ENCODE measurements at regions not wholly inside any gene's neighbourhood (a gene's known extent, or its start where the extent isn't known, plus 50 kb on each side); places are given as distances from the start of the nearest gene placed in this dataset.

DNA sequence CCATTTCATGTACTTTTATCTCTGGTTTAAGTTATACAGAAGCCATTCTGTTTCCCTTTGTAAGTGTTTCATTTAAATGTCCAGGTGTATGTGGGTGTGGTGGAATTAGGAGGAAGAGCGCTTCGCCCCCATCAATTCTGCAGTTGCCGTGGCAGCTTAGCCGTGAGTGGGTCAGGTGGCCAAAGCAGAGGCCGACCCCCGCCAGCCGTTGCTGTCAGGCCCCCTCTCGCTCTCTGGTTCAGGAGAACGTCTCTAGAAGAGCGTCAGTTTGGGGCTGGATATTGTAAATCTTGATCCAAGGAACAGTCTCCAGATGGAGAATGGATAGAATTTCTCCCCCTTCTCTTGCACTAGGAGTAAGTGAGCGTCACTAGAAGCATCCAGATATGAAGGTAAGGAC lies 367.4 kb downstream of the FOXA2 start:
- DNase-seq, result no peak

DNA sequence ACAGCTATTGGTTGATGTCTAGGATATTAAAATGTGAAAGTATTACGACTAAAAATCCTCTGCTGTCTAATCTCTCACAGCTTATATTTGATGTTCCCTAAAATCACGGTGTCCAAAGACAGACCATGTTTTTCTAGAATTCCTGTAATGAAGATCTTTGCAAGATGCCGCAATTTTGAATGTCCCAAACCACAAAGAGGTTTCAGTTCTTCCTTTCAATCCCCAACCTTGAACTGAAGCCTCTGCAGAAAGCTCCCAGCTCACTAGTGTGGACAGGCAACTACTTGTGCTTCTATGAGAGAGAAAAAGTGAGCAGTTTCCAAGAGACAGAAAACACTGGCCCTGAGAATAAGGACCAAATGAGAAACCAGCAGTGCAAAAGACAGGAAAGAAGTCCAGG lies 370.1 kb downstream of the FOXA2 start:
- DNase-seq, result no peak

DNA sequence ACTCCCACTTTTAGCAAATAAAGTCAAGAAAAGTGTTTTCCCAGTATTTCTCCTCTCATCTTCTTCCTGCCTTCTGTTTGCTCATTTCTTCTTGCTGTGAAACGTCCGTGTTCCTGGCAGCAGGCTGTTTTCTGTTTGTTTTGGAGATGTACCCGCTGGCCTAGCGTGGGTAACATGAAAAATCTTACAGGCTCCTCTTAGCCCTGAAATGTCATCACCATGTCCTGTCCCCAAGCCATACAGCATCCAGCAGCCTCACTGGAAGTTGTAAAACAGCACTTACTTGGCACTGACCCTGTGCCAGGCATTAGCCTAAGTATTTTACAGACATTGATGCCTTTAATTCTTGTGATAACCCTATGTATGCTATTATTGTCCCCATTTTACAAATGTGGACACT lies 371.1 kb downstream of the FOXA2 start:
- DNase-seq, result no peak

DNA sequence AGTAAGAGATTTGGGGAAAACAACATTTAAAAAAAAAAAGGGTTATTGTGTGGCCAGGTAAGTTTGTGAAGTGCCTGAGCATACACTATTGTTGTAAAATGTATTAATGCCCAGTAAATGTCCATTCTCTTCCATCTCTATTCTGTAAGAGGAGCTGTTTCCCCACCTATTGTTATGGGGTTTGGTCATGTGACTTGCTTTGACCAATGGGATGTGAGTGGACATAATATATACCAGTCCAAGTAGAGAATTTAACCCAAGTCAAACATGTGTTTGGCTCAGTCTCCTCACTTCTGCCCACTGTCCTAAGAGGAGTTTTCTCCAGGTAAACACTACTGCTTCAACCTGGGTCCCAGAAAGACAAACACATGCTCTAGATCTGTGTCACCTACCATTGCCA lies 377.1 kb downstream of the FOXA2 start:
- DNase-seq, result no peak

DNA sequence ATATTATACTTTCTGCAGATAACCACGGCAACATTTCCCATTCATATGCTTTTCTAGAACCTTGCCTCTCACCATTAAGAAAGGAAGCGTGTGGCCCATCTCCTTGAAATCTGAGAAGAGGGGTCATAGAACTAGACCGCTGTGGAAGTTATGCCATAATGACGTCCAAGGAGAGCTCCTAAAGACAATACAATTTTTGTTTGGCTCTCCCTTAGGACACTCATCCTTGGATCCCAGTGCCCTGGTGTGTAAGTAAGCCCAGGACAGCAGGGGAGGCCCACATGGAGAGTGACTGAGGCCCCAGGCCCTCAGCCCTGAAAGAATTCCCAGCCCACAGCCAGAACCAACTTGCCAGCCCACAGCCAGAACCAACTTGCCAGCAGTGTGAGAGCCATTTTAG lies 379.6 kb downstream of the FOXA2 start:
- DNase-seq, result no peak

DNA sequence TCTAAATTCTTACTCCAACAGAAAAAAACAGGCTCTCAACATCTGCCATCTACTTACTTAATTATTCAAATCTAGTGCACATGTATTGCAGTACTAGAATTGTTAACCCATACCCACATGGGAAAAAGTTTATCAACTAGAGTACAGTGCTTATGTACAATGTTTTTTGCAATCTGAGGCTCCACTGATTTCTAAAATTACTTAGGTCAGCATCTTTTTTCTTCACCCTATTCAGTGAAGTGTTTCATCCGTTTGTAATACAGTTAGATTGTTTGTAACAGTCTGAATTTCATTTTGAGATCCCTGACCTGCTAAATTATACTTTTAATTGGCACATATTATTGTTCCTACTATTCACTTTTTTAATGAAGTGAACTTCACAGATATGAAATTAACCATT lies 402.2 kb downstream of the FOXA2 start:
- DNase-seq, result no peak

DNA sequence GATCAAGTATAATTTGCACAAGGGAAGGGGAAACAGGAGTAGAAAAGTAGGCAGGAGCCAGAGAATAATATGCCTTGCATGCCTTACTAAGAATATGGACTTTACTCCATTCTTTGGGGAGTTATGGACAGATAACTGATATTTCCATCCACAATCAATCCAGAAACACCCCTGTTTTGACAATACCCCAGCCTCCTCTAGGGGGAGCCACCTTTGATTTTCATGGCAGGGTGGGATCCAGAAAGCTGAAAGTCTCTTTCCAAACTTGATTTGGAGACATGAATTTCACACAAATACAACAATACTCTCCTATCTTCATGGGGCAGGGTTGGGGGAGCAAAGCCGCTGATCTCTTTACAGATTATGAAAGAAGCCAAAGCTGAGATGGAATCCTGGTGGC lies 404.1 kb downstream of the FOXA2 start:
- no peak for DNase-seq

DNA sequence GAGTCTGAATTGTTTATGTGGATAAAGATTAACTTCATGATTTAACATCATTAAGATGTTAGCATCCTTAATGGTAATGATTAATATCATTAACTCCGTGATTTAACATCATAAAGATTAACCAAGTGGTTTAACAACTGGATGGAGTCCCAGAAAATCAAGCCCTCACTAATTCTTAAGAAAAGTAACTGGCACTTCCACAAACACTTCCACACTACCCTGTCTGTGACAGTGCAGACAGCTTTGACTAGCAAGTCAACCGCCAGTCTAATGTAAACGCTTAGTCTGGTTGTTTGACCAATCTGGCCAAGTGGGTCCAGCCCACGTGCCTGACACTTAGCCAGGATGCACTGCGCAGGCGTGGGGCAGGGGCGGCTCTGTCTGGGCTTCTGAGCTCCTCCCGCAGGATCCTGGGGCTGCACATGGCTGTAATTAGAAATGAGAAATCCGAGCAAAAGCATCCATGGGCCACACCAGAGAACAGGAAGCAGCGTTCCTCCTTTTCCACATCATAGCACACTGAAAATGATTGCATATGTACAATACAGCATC lies 424.2 kb downstream of the FOXA2 start:
- no peak for DNase-seq

DNA sequence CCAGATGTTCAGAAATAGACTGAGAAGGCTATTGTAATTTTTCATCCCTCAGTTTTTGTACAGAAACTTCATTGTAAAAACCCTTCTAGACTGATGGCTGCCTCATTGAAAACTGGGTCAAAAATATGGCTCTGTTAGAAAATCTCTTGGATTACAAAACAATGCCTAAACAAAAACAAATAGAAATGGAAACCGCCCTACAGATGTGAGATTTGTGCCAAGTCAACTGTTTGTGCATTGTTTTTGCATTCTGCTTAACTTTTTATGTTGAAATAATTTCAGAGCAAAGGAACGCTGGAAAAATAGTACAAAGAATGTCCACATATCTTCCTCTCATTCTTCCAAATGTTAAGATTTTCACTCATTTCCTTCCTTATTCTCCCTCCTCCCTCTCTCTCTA lies 425.1 kb downstream of the FOXA2 start:
- no peak for DNase-seq

DNA sequence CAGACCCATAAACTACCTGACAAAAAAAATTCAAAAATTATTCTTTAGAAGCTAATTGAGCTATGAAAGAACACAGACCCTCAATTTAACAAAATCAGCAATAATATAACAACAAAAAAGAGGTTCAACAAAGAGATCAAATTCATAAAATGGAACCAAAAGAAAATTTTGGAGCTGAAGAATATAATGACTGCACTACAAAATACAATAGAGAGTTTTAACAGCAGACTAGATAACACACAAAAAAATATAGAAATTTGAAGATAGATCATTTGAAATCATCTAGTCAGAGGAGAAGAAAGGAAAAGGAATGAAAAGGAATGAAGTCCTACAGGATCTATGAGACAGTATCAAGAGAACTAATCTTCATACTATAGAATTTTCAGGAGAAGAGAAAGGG lies 422.1 kb downstream of the PAX1 start:
- no peak for DNase-seq

DNA sequence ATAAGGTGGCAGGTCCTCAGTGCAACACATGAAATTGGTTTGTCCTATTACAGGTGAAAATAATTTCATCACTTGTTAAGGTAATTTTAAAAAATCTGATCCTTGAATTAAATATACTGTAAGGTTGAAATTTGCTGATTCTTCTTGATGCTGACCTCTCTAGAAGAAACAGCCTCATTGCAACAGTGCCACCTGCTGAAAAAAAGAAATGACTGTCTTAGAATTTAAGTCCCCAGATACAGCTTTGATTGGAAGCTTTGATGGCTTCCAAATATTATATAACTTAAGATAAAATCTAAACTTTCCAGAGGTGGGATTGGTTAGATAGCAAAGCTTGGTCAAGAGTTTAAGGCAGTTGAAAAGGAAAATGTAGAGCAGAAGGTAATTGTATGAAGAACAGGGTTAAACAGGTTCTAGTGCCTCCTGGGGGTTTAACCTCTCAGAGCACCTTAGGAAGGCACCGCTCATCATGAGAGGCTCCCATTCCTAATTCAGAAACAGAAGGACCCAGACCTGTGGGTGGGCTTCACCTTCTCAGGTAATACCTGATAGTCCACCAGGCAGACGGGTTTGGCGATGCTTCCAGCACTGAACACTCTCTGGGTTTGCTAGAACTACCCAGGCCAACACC lies 401.0 kb downstream of the PAX1 start:
- no peak for DNase-seq

DNA sequence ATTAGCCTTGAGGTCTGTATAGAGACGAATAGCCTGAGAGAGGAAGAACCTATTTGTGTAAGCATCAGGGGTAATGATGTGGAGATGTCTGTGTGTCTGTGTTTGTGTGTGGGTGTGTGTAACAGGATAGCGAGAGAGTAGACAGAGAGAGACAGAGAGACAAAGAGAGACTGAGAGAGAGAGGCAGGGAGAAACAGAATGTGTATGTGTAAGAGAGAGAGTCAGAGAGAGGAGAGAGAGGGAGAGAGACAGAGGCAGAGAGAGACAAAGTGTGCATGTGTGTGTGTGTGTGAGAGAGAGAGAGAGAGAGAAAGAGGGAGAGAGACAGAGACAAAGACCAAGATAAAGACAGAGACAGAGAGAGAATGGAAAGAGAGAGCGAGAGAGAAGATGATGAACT lies 396.1 kb downstream of the PAX1 start:
- DNase-seq, result no peak

DNA sequence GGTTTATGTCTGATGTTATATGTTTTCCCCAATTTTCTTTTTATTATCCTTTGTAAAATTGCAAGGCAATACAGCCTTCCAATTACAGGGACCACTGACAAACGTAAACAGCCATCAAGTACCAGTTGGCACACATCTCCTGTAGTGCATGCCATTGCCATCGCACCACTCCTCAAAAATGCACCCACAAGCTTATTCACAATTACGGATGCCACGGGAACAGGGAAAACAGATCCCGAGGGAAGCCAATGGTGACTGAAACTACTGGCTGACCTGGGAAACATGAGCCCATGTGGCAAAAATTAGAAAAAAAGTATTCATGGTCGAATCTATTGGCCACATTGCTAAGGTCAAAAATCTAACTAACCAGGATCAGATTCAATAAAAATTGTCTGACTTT lies 395.2 kb downstream of the PAX1 start:
- no peak for DNase-seq

DNA sequence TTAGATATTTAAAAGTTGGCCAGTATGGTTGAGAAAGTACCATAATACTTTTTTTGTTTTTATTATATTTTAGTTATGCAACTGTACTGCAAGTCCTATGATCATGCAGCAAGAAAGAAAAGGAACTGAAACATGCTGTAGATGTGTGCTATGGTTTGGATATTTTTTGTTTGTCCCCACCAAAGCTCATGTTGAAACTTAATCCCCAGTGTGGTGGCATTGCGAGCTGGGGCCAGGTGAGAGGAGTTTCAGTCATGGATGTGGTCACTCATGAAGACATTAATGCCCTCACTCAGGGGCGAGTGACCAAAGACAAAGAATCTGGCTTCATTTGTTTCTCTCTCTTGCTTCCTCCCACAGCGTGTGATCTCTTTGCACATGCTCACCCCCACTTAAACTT lies 393.9 kb downstream of the PAX1 start:
- DNase-seq, result no peak

DNA sequence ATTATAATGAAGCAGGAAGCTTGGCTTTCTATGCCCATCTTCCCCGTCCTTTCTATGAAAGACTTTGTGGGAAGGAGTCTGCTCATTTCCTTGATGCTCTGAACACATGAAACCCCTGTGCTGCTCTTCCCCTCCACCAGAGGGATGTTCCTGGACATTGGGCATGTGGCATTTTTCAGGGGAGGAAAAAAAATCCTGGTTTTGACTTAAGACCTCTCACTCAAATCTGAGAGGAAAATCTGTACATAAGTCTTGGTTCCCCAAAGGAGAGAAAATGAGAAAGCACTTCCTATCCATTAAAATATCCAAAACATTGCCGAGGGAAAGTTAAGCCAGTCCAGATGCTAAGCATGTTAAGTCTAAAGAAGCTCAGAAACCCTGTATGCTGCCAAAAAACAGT lies 393.0 kb downstream of the PAX1 start:
- no peak for DNase-seq

DNA sequence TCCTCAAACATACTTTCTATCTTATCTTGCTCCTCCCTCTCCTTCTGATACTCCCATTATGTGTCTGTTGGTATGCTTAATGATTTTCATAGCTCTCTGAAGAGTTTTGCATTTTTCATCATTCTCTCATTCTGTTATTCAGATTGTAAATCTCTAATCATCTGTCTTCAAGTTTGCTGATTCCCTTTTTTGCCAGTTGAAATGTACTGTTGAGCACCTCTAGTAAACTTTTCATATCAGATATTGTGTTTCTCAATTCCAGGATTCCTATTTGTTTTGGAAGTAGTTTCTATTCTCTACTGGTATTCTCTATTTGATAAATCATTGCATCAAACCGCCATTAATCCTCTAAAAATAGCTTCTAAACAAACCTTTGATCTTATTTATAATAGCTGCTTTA lies 387.7 kb downstream of the PAX1 start:
- no peak for DNase-seq

DNA sequence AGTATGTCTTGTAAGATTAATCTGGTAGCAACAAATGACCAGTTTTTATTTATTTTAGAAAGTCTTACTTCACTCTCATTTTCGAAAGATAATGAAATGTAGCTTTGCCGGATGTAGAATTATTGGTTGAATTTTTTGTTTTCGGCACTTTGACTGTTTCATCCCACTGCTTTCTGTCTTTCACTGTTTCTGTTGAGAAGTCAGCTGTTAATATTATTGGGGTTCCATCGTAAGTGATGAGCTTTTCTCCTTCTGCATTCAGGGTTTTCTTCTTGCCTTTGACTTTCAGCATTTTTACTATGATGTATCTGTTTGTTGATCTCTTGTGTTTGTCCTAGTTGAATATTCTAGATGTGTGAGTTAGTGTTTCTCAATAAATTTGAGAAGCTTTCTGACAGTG lies 383.4 kb downstream of the PAX1 start:
- DNase-seq, result no peak

DNA sequence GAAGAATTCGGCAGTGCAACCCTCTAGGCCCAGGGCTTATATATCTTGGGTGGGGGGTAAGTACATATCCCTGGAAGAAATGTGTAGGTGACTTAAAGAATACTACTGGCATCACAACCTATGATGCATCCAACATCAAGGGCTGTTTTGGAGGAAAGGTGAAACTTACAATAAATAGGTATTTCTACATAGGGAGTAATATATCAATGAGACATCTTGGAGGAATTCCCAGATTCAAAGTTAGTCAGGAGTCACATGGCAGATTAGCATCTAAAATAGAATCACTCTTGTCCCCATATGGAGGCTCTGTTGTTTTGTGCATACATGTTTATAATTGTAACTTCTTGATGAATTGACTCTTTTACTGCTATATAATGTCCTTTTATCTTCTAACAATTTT lies 375.5 kb downstream of the PAX1 start:
- DNase-seq, result no peak

DNA sequence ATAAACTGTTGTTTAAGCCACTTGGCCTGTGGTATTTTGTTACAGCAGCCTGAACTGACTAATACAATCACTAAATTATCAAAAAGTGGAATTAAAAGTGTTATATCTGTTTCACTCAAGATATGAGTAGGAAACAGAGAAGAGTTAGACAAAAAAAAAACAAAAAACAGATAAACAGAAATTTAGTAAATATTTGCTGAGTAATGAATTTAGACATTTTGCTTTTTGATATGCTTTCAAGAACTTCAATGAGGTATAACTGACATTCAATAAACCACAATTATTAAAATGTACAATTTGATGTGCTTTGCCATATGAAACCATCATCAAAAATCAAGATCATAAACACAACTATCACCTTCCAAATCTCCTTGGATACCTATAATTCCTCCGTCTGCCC lies 369.2 kb downstream of the PAX1 start:
- no peak for DNase-seq

DNA sequence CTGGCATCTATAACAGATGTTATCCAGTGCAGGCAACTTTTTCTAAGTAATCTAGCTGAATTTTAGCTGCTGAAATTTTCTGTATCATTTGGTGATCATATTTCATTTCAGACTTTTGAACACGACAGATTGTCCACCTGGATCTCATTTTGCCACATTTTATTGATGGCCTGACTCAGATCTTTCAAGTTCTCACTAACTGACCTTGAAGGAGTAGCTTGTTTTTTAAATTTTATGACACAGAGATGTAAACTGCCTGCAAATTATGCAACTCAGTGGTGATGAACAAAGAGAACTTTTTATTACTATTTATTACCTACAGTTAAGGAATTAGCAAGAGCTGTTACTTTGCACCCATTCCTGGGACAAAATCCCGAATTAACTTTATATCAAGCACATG lies 366.4 kb downstream of the PAX1 start:
- no peak for DNase-seq

DNA sequence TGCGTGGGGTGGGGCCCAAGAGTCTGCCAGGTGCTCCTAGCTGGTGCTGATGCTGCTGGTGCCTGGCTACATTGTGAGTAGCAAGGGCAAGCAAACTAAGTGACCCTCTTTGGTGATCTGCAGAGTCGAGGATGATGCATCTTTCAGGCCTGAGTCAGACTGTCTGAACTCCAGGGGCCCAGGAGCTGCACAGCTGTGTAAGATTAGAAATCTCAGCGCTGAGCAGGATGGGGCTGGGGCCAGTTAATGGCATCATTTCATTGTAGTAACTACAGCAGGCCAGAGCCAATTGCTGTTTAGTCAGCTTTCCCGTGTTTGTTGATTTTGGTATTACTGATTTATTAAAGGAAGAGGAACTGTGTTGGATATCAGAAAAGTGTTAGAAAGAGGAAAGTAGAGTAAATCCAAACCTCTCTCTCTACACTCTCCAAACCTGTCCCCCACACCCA lies 365.2 kb downstream of the PAX1 start:
- no peak for DNase-seq

DNA sequence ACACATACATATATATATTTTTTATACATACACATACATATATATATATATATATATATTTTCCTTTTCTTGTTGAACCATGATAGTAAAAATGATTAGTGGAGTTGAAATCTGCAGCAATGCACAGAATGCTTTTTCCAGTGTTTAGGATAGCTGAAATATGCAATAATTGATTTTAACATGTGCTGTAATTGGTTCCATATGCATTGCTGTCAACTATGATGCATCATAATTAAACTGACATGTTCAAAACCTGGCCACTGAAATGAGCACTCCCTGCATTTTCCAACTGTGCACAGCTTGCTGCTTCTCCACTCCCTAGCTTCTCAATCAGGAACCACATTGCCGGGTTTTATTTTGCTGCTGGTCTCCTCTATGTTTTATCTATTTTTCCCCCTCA lies 358.3 kb downstream of the PAX1 start:
- DNase-seq, result no peak

DNA sequence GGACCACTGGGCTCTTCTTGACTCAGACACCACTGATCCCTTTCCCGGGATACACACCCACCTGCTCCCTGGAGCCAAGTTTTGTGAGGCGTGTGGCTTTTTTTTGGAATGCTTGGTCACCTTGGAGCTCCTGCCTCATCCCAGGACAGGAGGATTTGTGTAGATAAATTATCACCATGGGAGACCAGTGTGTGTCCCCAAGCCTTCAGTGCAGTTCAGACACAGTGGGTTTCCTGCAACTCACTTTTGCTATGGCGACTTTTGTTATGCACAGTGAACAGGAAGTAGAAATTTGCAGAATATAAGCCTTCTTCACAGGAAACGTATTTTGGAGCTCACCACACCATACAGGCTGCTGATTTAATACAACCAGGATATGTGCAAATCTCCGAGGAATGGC lies 357.4 kb downstream of the PAX1 start:
- DNase-seq, result no peak

DNA sequence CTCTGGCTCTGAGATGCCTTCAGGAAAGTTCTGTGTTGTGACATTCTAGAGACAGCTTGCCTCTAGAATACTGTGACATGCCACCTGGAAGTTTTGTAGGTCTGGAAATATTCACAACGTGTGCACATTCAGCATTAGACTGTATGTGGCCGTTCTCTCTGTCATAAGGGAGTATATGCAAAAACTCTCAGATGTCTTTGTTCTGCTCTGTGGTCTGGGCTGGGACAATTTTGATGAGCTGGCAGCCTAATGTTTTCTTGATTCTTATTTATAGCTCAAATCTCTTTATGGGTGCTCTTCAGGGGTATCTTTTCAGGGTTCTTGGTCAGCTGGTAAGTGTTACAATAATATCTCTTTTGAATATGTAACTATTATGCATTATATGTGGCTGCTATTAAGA lies 355.1 kb downstream of the PAX1 start:
- no peak for DNase-seq

DNA sequence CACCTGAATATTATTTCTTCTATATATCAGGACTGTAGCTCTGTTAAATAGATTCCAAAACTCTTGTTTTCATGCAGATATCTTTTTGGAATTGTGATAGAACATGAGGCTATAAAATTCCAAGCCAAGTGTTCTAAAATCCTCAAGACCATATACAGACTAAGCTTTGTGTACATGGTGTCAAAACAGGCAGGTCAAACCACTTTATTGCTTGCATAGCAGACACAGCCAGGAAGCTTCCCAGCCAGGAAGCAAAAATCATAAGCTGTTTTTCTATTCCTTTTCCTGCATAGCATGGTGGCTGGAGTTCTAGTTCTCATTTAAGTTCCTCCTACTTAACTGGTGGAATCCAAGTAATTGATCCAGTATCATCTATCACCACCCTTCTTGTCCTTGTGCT lies 353.3 kb downstream of the PAX1 start:
- no peak for DNase-seq

DNA sequence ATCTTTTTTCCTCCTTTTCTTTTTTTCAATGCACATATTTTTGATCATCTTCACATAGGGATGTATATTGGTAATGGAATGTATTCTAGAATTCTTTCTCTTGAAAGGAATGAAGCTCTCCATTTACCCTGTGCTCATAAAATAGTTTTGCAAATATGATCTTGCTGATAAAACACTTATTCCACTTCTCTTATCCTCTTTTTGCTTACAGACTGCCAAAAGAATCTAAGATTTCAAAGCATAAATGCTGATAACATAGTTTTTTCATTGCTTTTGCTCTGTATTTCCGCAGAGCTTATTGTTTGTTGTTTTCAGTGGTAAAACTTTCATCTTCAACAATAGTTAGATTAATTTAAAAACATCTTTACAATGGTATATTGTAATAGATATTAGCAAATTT lies 350.5 kb downstream of the PAX1 start:
- DNase-seq, result no peak

All from stimulated activated CD4-positive, alpha-beta T cell treated with anti-CD3 and anti-CD28 coated beads, Interleukin-4, amount 100 ng/mL, for 1 hour (primary cell).